UCSD-AML1 (cell line): ENCODE measurements at regions not wholly inside any gene's neighbourhood (a gene's known extent, or its start where the extent isn't known, plus 50 kb on each side); places are given as distances from the start of the nearest gene placed in this dataset.

ENCODE experiments used
- DNase-seq: peaks from one replicate; lab custom pipeline; 2025; ENCODE audit not compliant: unreplicated experiment; lab: John Stamatoyannopoulos, UW

- no peak for DNase-seq
Observed at GRCh38 chr10:128367807-128368206, 241.6 kb upstream of the MKI67 start.

GRCh38 chr10:128369101-128369650 is 243.0 kb upstream of the MKI67 start:
- no peak for DNase-seq

GRCh38 chr10:128373071-128373749 is 247.0 kb upstream of the MKI67 start:
- no peak for DNase-seq

- DNase-seq = no peak
Observed at GRCh38 chr10:128373831-128374230, 247.6 kb upstream of the MKI67 start.

GRCh38 chr10:128375171-128375570 is 248.9 kb upstream of the MKI67 start:
- no peak for DNase-seq

- DNase-seq = no peak
Observed at GRCh38 chr10:128377364-128377987, 251.3 kb upstream of the MKI67 start.

- DNase-seq = no peak
Observed at GRCh38 chr10:128377988-128378387, 251.8 kb upstream of the MKI67 start.

- no peak for DNase-seq
Observed at GRCh38 chr10:128380946-128381345, 254.7 kb upstream of the MKI67 start.

GRCh38 chr10:128382225-128382624 is 256.0 kb upstream of the MKI67 start:
- no peak for DNase-seq

- no peak for DNase-seq
Observed at GRCh38 chr10:128384831-128385230, 258.6 kb upstream of the MKI67 start.

- DNase-seq = no peak
Observed at GRCh38 chr10:128386231-128386630, 260.0 kb upstream of the MKI67 start.

- no peak for DNase-seq
Observed at GRCh38 chr10:128386816-128387604, 260.8 kb upstream of the MKI67 start.

GRCh38 chr10:128390596-128390995 is 264.4 kb upstream of the MKI67 start:
- no peak for DNase-seq

GRCh38 chr10:128393546-128393945 is 267.3 kb upstream of the MKI67 start:
- no peak for DNase-seq

GRCh38 chr10:128398118-128398517 is 271.9 kb upstream of the MKI67 start:
- DNase-seq = no peak

- DNase-seq = no peak
Observed at GRCh38 chr10:128398999-128399398, 272.8 kb upstream of the MKI67 start.

GRCh38 chr10:128400564-128400963 is 274.3 kb upstream of the MKI67 start:
- no peak for DNase-seq

- no peak for DNase-seq
Observed at GRCh38 chr10:128405450-128405849, 279.2 kb upstream of the MKI67 start.

- DNase-seq = no peak
Observed at GRCh38 chr10:128411643-128412042, 285.4 kb upstream of the MKI67 start.

GRCh38 chr10:128414568-128414967 is 288.3 kb upstream of the MKI67 start:
- no peak for DNase-seq

- no peak for DNase-seq
Observed at GRCh38 chr10:128416231-128416630, 290.0 kb upstream of the MKI67 start.

- no peak for DNase-seq
Observed at GRCh38 chr10:128417826-128418225, 291.6 kb upstream of the MKI67 start.
